Spleen (tissue), 7 donors: ENCODE measurements at regions not wholly inside any gene's neighbourhood (a gene's known extent, or its start where the extent isn't known, plus 50 kb on each side); places are given as distances from the start of the nearest gene placed in this dataset.

Source experiments
- POLR2A ChIP-seq, 3 donors: fragments of 450-650 bp; IDR thresholded peaks; one replicate each; pipeline ENCODE4 v1.5.1; 2017; ENCODE audit warnings: antibody characterized with exemption in 3 of 3, mild to moderate bottlenecking in 1 of 3
- POLR2AphosphoS5 ChIP-seq, 3 donors: sonication (generic); formaldehyde crosslinking; IDR thresholded peaks; one replicate each; pipeline ENCODE4 v1.5.1; 2017; ENCODE audit warnings: antibody characterized with exemption in 3 of 3
- TF ChIP-seq, protein P1 (sequence below), 11 experiments: fragments of 200-600 bp in 7 of 11; fragments of 450-650 bp in 4 of 11; sonication (generic) in 4 of 11; IDR thresholded peaks in 8 of 11; conservative IDR thresholded peaks in 3 of 11; 1 replicate in 7 of 11; 2 replicates in 4 of 11; pipeline versions ENCODE4 v1.4.0 to v1.8.0; 2016 to 2021; ENCODE audit warnings: antibody characterized with exemption in 11 of 11, inconsistent platforms in 4 of 11, mild to moderate bottlenecking in 1 of 11
- donor health status: DM: no; HTN: no; CAD: no; lungs with moderate emphysema.
- donor health status: DM: no; HTN: no; CAD: no.
- donor health status: DM: no; HTN: no; CAD: no.

DNA sequence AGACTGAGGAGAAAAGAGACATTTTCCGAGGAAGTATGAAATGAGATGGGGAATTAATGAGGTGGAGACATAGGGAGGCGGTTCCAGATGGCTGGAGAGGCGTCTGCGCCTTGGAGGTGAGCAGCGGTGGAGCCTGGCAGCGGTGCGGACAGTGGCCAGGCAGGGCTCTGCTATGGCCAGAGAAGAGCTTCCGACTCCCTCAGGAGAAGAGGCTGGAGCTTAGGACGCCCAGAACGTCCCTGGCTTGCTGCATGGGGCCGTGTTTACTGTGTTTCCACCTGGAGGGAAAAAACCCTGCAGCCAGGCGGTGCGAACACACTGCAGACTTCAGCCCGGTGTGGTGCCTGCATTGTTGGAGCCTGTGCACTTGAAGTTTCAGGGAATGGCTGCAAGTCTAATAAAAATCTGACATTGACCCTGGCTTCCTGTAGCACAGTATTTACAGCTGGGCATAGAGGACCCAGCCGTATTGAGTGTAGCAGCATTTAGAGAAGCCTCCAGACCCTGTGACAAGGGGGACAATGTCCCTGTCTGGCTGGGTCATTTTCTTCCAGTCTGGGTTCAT is 447.1 kb upstream of the MKI67 start:
- TF ChIP-seq POLR2A (IDR thresholded peaks at IDR 0.05) = no peak
- TF ChIP-seq, protein P1, sequence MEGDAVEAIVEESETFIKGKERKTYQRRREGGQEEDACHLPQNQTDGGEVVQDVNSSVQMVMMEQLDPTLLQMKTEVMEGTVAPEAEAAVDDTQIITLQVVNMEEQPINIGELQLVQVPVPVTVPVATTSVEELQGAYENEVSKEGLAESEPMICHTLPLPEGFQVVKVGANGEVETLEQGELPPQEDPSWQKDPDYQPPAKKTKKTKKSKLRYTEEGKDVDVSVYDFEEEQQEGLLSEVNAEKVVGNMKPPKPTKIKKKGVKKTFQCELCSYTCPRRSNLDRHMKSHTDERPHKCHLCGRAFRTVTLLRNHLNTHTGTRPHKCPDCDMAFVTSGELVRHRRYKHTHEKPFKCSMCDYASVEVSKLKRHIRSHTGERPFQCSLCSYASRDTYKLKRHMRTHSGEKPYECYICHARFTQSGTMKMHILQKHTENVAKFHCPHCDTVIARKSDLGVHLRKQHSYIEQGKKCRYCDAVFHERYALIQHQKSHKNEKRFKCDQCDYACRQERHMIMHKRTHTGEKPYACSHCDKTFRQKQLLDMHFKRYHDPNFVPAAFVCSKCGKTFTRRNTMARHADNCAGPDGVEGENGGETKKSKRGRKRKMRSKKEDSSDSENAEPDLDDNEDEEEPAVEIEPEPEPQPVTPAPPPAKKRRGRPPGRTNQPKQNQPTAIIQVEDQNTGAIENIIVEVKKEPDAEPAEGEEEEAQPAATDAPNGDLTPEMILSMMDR (IDR thresholded peaks at IDR 0.05 in 8 of 11, conservative IDR thresholded peaks at IDR 0.05 in 3 of 11) = no peak
- TF ChIP-seq POLR2AphosphoS5 (IDR thresholded peaks at IDR 0.05) = no peak
